GM19395 (cell line): ENCODE measurements at regions not wholly inside any gene's neighbourhood (a gene's known extent, or its start where the extent isn't known, plus 50 kb on each side); places are given as distances from the start of the nearest gene placed in this dataset.
"Not testable (repeated sequence)": the region's sequence is repeated elsewhere in the genome, so short reads cannot be mapped to it uniquely, and the experiment has no call there.

Experiments
- ATAC-seq: cut with Tn5 transposase; IDR thresholded peaks from one replicate; pipeline ENCODE4 v1.9.1; 2021; ENCODE audit warnings: mild to moderate bottlenecking, moderate library complexity; ENCODE audit not compliant: unreplicated experiment

DNA sequence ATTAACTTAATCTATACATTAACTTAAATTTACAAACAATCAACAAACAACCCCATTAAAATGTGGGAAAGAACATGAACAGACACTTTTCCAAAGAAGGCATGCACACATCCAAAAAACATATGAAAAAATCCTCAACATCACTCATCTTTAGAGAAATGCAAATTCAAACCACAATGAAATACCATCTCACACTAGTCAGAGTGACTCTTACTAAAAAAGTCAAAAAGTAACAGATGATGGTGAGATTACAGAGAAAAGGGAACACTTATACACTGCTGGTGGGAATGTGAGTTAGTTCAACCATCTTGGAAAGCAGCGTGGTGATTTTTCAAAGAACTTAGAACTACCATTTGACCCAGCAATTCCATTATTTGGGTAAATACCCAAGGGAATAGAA, 759.2 kb upstream of the SLITRK1 start:
- no peak for ATAC-seq

DNA sequence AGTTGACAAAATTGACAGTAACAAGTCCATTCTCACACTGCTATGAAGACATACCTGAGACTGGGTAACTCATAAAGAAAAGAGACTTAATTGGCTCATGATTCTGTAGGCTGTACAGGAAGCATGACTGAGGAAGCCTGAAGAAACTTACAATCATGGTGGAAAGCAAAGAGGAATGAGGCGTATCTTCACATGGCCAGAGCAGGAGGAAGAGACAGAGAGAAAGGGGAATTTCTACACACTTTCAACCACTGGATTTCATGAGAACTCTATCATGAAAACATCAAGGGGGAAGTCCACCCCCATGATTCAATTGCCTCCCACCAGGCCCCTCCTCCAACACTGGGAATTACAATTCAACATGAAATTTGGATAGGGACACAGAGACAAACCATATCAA, 758.4 kb upstream of the SLITRK1 start:
- no peak for ATAC-seq

DNA sequence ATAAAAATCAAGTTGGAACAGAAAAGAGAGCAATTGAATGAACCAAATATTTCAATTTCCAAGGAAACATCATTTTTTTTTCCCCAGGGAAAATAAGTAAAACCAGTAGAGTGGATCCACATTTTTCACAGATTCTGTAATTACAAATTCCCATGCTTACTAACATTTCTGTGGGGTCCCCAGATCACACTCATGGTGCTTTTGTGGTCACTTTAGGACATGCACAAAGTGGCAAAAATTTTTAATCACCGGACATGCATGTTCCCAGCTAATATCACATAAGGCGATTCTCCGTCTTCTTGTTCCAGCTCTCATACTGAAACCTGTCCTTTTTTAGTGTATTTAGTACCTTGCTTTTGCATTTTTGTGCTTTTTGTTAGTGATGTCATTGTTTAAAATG, 748.2 kb upstream of the SLITRK1 start:
- no peak for ATAC-seq

DNA sequence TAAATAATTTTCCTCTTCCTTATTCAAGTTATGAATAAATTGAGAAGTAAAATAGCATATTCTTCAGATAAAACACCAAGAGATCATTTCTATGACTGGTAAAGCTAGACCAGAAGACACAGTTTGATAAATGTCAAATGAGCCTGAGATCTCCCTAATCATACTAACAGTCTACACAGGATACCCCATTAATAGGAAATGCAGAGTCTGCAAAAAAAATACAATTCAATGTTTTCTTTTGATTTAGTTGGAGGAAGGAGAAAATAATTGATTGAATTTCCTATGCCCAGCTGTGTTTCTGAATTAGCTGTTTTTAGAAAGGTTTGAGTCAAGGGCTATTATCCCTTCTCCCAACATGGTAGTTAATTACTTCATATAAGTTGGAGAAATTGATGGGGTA, 734.6 kb upstream of the SLITRK1 start:
- ATAC-seq: no peak

DNA sequence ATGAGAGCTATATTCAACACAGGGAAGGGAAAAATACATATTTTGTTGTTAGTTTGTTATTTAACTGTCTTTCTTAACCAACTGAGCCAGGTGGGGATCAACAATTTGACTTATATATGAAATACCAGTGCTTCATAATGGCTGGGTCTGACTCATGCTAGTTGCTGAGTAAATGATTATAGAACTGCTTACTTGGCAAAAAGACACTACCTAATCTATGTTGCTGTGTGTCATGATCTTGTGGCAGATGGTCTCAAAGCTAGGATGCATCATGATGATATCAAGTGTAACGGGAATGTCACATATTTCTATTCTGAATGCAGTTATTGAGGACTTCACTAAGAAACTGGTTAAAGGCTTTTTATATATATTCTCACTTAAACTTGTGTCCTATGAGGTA, 727.4 kb upstream of the SLITRK1 start:
- no peak for ATAC-seq

DNA sequence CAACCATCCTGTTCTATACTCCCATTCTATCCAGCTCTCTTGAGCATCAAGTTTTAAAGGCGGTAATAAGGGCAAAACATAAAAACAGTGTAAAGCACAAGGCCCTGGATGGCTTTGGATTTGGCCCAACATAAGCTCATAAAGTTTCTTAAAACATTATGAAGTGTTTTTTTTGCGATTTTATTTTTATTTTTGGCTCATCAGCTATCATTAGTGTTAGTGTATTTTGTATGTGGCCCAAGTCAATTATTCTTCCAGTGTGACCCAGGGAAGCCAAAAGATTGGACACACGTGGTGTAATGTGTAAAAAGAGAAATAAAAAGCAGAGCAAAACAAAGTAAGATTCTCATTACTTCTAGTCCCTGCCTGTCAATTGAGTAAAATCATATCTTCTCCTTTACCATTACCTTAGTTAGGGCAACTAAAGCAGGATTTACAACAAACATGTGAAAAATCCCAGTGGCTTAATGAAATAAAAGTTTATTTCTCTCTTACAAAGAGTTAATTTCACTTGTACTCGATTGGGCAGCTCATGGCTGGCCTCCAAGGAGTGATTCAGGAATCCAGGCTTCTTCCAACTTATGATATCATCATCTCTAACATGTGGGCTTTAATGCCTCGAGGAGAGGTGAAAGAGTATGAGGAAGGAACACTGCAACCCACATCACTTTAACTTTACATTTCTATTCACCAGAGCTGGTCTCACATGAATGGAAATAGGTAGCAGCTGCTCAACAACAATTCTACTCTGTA, 725.2 kb upstream of the SLITRK1 start:
- no peak for ATAC-seq

DNA sequence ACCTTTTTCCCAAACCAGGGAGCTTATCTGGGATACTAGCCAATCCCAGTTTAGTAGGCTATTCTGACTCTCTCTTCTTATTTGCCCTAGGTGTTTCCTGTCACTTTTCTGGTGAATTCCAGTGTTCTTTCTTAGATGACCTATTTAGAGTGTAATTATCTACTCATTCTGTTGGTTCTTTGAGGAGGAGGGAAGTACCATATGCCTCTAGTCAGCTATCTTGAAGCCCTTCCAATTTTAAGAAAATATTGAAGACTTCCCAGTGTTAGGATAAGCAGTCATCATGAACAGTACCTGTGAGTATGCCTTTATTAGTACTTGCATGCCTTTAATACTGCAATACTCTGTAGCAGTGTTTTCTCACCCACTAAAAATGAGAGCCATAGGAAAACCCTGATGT, 724.3 kb upstream of the SLITRK1 start:
- ATAC-seq: no peak

DNA sequence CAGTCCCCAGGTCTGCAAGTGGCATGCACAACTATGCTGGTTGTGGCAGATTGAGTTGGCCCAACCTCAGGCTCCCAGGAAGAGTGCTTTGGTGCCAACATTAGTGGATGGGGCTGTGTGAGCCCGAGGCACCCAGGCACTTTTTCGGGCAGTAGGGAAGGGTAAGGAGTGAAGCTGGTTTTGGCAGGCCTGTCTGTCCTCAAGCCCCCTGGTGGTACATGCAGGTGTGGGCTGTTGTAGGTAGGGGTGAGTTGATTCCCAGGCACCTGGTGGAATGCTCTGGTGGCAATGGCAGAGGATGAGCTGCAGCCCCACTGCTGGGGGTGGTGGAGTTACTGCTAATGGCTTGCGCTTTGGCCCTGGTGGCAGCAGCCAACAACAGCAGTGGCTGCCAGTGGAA, 723.7 kb upstream of the SLITRK1 start:
- no peak for ATAC-seq

DNA sequence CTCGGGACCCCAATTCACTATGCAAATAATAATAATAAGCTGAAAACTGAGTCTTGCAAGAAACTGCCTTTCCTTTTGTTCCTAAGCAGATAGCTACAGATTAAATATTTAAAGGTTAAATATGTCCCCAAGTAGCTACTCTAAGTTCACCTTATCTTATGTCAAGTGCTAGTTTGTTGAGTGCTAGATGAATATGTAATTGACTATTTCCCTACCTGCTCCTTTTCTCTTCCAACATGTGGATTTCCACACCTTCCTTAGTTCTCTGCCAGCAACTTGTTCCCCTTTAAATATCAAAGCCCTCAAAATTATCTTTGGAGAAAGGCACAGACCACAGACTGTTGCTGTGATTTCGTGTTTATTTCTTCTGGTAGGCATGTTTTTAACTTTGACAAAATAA, 709.2 kb upstream of the SLITRK1 start:
- no peak for ATAC-seq

DNA sequence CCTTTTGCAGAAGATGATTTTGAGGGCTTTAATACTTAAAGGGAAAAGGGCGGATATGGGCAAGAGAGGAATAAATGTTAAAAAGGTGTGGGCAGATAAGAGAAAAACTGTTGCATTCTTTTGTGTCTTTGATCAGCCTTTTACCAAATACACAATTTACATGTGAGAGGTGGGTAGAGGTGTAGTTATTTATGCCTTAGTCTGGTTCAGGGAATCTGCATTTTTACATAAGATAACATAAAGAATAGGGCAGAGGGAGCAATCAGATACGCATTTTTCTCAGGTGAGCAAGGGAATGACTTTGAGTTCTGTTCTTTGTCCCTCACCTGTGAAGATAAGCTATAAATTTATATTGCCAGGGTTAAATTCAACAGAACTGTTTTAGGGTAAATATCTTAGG, 708.4 kb upstream of the SLITRK1 start:
- ATAC-seq: no peak

DNA sequence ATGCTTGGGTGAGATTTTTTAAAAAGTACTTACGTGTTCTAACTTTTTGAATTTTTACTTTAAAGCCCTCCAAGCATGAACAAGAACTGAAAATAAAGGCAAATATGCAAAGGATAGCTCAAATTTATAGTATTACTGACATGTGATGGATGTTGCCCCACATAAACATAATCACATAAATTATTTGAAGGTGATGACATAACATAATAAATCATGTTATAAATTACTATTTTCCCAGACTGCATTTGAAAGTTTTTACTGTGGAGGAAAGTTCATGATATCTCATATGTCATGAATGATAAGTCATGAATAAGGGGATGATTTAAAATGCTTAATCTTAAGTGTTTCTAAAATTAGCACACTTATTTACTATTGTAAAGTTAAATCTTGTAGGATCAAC, 705.7 kb upstream of the SLITRK1 start:
- ATAC-seq: no peak

DNA sequence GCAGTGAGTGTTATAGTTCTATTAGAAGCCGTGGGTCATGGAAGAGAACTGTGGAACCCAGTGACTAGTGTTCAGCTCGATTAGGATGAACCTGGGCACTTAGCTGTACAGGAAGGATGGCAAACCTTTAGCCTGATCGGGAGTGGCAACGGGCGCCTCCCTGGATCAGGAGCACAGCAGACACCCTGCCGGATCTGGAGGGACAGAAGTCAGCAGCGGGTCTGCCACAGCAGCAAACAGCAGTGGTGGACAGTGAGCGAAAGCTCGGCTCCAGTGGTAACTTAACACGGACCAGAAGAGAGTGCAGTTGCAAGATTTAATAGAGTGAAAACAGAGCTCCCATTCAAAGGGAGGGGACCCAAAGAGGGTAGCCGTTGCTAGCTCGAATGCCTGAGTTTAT, 697.6 kb upstream of the SLITRK1 start:
- not testable (repeated sequence) for ATAC-seq

DNA sequence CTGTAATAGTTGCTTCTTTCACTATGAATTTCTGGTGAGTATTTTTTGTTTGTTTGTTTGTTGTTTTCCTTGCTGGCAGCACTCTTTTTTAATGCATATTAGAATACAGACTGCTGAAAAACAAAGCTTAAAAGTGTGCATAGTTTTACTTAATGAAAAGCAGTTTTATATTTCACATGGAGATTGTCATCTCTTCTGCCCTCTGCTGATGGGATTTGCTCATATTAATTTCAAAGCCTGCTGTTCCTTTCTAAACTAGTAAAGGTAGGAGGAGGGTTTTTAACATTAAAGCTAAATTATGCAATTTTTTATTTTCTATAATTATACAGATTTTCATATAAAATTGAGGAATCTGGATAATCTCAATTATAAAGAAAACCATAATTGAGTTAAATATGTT, 692.6 kb upstream of the SLITRK1 start:
- no peak for ATAC-seq

DNA sequence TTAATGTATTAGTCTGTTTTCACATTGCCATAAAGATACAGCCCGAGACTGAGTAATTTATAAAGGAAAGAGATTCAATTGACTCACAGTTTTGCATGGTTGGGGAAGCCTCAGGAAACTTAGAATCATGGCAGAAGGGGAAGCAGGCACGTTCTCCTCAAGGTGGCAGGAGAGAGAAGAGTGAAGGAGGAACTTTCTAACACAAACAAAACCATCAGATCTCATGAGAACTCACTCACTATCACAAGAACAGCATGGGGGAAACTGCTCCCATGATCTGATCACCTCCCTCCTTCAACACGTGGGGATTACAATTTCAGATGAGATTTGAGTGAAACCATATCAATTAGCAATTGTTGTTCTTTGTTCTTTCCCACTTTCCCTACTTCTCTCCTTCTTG, 689.0 kb upstream of the SLITRK1 start:
- ATAC-seq: no peak

DNA sequence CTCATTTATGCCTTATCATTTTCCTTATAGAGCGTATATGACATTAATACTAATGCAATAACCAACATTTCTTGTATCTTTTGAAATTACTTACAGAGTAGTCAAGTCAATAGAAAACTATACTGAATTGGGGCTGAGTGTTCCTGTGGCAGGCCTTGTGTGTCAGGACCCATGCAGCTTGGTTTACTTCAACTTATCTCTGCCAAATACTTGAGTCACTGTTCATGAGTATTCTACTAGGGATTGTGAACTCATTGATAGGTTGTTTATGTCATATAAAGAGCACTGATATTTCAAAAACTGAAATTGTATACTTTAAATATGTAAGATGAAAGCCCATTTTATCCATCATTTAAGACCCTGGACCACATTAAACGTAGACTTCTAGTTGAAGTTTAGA, 688.6 kb upstream of the SLITRK1 start:
- no peak for ATAC-seq

DNA sequence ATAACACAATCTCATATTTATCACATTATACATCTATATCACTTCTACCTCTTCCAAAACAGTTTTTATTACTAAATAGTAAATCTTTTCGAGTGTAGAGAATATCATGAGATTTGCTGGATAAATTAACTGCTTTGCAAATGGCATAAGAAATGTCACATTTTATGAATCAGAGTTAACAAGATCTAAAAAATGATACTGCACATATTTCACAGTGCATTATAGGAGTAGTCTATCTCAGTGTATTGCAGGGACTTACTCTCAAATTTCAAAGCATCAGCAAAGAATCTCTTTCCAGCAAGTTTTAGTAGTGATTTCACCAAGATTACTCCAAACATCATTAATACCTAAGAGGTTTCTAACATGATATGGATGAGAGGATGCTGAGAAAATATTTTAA, 687.1 kb upstream of the SLITRK1 start:
- ATAC-seq: no peak

DNA sequence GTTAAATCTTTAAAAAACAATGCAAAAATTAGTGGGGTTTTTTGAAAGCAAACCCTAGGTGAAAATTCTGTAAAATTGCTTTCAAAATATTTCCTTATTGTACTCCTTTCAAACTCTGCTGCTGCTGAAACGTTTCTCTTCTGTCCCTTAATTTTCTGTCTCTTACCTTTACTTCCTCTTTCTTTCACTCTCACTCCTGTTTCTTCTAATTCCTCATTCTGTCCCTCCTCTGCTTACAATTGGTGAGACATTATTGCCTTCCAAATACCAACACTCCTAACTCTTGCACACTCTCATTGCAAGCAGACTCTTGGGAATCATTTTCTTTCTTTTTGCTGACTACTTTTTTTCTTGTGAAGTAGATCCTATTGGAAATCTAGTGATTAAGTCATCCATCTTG, 685.6 kb upstream of the SLITRK1 start:
- no peak for ATAC-seq

DNA sequence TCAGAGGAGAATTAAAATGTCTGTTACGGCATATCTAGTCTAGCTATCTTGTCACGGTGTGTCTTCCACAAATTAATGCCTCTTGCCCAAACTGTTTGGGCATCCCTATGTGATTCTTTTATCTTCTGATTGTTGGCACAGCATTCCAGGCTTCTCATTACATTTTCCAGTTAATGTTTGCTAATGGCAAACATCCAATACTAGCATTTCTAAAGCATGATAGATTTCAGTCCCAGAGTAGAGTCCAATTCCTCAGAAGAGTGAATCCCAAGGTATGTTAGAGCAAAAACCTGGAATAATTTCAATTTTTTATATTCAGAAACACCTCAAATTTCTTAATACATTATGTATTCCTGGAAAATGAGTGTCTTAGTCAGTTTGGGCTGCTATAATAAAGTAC, 684.5 kb upstream of the SLITRK1 start:
- ATAC-seq: no peak

DNA sequence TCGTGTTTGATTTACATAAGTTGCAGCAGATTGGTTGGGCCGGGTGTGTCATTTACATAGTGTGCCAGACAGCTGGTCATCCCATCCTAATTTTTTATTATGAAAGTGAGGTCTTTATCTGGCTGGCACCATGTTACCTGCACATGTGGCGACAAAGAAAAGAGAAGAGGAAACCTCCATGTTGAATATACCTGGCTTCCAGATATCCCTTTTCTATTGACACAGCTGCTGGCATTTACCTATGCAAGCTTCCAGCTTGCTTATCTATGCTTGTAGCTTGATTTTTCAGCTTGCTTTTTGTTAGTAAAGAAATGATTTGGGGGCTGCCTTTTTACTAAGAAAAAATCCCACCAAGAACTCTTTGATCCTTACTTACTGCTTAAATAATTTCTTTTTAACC, 681.3 kb upstream of the SLITRK1 start:
- ATAC-seq: no peak

DNA sequence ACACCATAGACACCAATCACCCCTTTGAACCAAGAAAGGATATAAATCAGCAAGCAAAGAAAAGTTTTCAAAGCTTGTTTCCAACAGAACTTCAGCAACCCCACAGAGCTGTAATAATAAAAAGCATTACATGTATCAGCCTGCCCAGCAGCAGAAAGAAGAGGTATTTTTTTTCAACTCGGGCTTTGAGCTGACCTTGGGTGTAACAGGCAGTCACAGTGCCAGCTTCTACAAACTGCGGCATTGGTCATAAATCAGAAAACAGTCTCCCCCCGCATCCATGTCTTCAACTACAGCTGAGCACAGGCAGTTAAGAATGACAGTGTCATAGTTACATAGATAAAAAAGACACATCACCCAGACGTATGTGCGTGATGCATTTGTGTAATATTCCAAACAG, 671.0 kb upstream of the SLITRK1 start:
- ATAC-seq: no peak

DNA sequence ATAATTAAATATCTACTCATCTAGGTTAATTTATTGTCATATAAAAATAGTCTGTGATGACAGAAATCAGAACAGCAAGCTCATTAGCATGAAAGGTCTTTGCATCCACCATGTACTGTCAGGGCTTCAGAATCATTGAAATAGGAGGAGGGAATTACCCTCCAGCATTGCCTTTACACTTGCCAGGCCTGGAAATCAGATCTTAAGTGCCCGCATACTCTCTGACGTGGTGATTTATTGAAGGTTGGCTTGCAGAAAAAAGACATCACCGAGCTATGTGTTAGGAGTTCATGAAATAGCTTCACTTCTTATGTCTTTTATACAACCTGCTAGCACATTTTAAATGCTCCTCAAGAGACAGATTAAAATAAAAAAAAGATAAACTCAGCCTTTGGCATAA, 661.7 kb upstream of the SLITRK1 start:
- no peak for ATAC-seq

DNA sequence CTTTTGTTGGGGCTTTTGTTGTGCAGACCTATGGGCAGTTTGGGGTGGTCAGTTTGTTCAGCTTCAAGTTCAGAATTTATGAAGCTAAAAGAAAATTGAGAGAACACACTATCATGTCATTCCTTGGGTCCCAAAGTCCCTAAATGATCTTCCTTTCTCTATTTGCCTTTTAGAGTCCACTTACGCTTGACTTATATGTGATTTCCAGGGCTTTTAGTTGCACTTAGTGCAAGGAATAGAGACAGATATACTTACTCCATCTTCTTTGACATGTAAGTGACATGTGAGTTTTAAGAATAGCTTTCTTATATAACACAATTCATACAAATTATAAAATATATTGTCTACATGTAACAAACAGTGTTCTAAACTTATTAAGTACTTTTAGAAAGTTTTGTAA, 660.1 kb upstream of the SLITRK1 start:
- ATAC-seq: no peak

DNA sequence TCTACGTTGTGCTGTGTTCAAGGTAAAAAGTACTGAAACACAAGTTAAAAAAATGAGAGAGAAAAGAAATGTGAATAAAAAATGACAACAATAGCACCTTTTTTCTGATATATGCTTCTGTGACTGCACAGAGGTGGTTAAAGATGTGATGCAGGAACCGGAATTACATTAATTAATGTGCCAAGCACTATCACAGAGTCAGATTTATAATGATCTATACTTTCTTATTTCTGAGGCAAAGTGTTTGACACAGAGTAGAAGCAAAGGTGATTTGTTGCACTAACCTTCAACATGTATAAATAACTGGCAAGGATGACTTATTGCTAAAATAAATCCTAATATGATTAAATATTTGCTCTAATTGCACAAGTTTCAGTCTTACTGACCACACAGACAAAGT, 654.6 kb upstream of the SLITRK1 start:
- no peak for ATAC-seq
